Pons (tissue), 1 donor: ENCODE measurements at regions not wholly inside any gene's neighbourhood (a gene's known extent, or its start where the extent isn't known, plus 50 kb on each side); places are given as distances from the start of the nearest gene placed in this dataset.

ENCODE experiments used
- DNase-seq: peaks from one replicate; pipeline ENCODE4 v3.0.0-alpha.2; 2016; ENCODE audit warnings: low spot score

- DNase-seq = no peak
These were observed 152.8 kb upstream of the GSC start for GRCh38 chr14:94922595-94923239.

GRCh38 chr14:94921882-94922585 lies 152.1 kb upstream of the GSC start:
- no peak for DNase-seq

- DNase-seq = no peak
These were observed 151.5 kb upstream of the GSC start for GRCh38 chr14:94921456-94921855.

- no peak for DNase-seq
These were observed 150.0 kb upstream of the GSC start for GRCh38 chr14:94919896-94920295.

GRCh38 chr14:94918896-94919295 lies 149.0 kb upstream of the GSC start:
- DNase-seq = no peak

- no peak for DNase-seq
These were observed 147.2 kb upstream of the GSC start for GRCh38 chr14:94917041-94917600.

GRCh38 chr14:94914191-94914590 lies 144.3 kb upstream of the GSC start:
- no peak for DNase-seq

- no peak for DNase-seq
These were observed 137.8 kb upstream of the GSC start for GRCh38 chr14:94907626-94908261.

GRCh38 chr14:94906991-94907587 lies 137.2 kb upstream of the GSC start:
- no peak for DNase-seq

- DNase-seq = no peak
These were observed 136.7 kb upstream of the GSC start for GRCh38 chr14:94906577-94906976.

GRCh38 chr14:94904636-94905035 lies 134.7 kb upstream of the GSC start:
- DNase-seq = no peak

GRCh38 chr14:94903883-94904282 lies 134.0 kb upstream of the GSC start:
- DNase-seq = peak; percentile 19

GRCh38 chr14:94903338-94903737 lies 133.4 kb upstream of the GSC start:
- DNase-seq = no peak

- no peak for DNase-seq
These were observed 127.6 kb upstream of the GSC start for GRCh38 chr14:94897561-94897960.

- DNase-seq = no peak
These were observed 127.2 kb upstream of the GSC start for GRCh38 chr14:94897082-94897481.

- DNase-seq = no peak
These were observed 123.7 kb upstream of the GSC start for GRCh38 chr14:94893411-94894160.

GRCh38 chr14:94890785-94891184 lies 120.9 kb upstream of the GSC start:
- no peak for DNase-seq

- no peak for DNase-seq
These were observed 119.8 kb upstream of the GSC start for GRCh38 chr14:94889520-94890312.

- DNase-seq = no peak
These were observed 118.2 kb upstream of the GSC start for GRCh38 chr14:94888121-94888520.

- DNase-seq = no peak
These were observed 117.7 kb upstream of the GSC start for GRCh38 chr14:94887591-94887990.

GRCh38 chr14:94886931-94887330 lies 117.0 kb upstream of the GSC start:
- no peak for DNase-seq
